Endodermal cell (in vitro differentiated cells): ENCODE measurements at regions not wholly inside any gene's neighbourhood (a gene's known extent, or its start where the extent isn't known, plus 50 kb on each side); places are given as distances from the start of the nearest gene placed in this dataset.

Experiments used
- DNase-seq: peaks from one replicate; pipeline ENCODE4 v3.0.0-alpha.2; 2017
- H3K27ac ChIP-seq: 2 replicates; pipeline ENCODE4 v1.5.1; 2013; ENCODE audit warnings: mild to moderate bottlenecking, low read depth, low read length, moderate library complexity
- H3K27me3 ChIP-seq: 2 replicates; pipeline ENCODE4 v1.6.1; 2013; ENCODE audit warnings: mild to moderate bottlenecking, low read length, moderate library complexity; ENCODE audit not compliant: insufficient read depth, control insufficient read depth, poor library complexity, severe bottlenecking
- H3K36me3 ChIP-seq: 2 replicates; pipeline ENCODE4 v1.7.0; 2013; ENCODE audit warnings: mild to moderate bottlenecking, low read length, moderate library complexity; ENCODE audit not compliant: control insufficient read depth, insufficient read depth
- H3K4me1 ChIP-seq: one replicate; pipeline ENCODE4 v1.7.0; 2013; ENCODE audit warnings: low read length; ENCODE audit not compliant: control insufficient read depth, insufficient read depth
- H3K4me3 ChIP-seq: 2 replicates; pipeline ENCODE4 v1.5.1; 2013; ENCODE audit warnings: mild to moderate bottlenecking, low read length, moderate library complexity
- H3K9ac ChIP-seq: 2 replicates; pipeline ENCODE4 v1.6.1; 2013; ENCODE audit warnings: mild to moderate bottlenecking, low read length, moderate library complexity; ENCODE audit not compliant: poor library complexity, severe bottlenecking; ENCODE audit errors: extremely low read depth
- H3K9me3 ChIP-seq: 2 replicates; pipeline ENCODE4 v1.6.1; 2013; ENCODE audit warnings: mild to moderate bottlenecking, low read length, moderate library complexity; ENCODE audit not compliant: control insufficient read depth
- H3K27ac Mint-ChIP-seq: 2 replicates; pipeline ENCODE4 v1.8.0; 2020; ENCODE audit warnings: mixed read lengths
- H3K27me3 Mint-ChIP-seq: 2 replicates; pipeline ENCODE4 v1.8.0; 2021; ENCODE audit warnings: mild to moderate bottlenecking, mixed read lengths; ENCODE audit not compliant: insufficient read depth
- H3K36me3 Mint-ChIP-seq: 2 replicates; pipeline ENCODE4 v1.8.0; 2020; ENCODE audit warnings: low read depth, mixed read lengths
- H3K4me1 Mint-ChIP-seq: 2 replicates; pipeline ENCODE4 v1.8.0; 2020; ENCODE audit warnings: mixed read lengths
- H3K4me3 Mint-ChIP-seq: 2 replicates; pipeline ENCODE4 v1.8.0; 2020; ENCODE audit warnings: mild to moderate bottlenecking, moderate library complexity, mixed read lengths
- H3K9me3 Mint-ChIP-seq: 2 replicates; pipeline ENCODE4 v1.8.0; 2020; ENCODE audit warnings: mild to moderate bottlenecking, mixed read lengths
- CTCF ChIP-seq: fragments of 200-600 bp; sonication (generic); conservative IDR thresholded peaks from 2 replicates; pipeline ENCODE4 v1.5.0; 2021; ENCODE audit warnings: antibody characterized with exemption, mild to moderate bottlenecking
- WGBS, 2 experiments: methylation state at CpG; one replicate each; pipeline versions ENCODE4 v1.1.5 to v1.1.7; 2013; ENCODE audit warnings: missing lambda C conversion rate in 2 of 2, mixed read lengths in 1 of 2; ENCODE audit not compliant: insufficient coverage in 1 of 2, insufficient read length in 1 of 2; 5-methylcytosine and 5-hydroxymethylcytosine counted together

GRCh38 chr4:173878701-173879100 is 348.7 kb upstream of the HAND2 start:
- H3K27me3 ChIP-seq, result no peaks in the 10 kb centered on the region
- H3K9me3 Mint-ChIP-seq, result no peaks in the 10 kb centered on the region
- H3K27me3 Mint-ChIP-seq, result no peaks in the 10 kb centered on the region
- no peak for TF ChIP-seq CTCF
- H3K4me3 Mint-ChIP-seq, result no peak overlapping the region
- peaks cover 20% of the 10 kb centered on the region for H3K4me1 Mint-ChIP-seq
- peak; percentile 52 for DNase-seq
- no peak overlapping the region for H3K4me3 ChIP-seq
- no peaks in the 10 kb centered on the region for H3K9me3 ChIP-seq
- H3K27ac ChIP-seq, result no peak overlapping the region
- H3K9ac ChIP-seq, result no peak overlapping the region
- H3K27ac Mint-ChIP-seq, result no peak overlapping the region
- no peaks in the 10 kb centered on the region for H3K36me3 ChIP-seq
- peaks cover 8% of the 10 kb centered on the region for H3K4me1 ChIP-seq
- H3K36me3 Mint-ChIP-seq, result no peaks in the 10 kb centered on the region
- WGBS, 2 experiments, result 65 to 73% methylated on average over 3 to 5 of the region's 5 CpGs

DNA sequence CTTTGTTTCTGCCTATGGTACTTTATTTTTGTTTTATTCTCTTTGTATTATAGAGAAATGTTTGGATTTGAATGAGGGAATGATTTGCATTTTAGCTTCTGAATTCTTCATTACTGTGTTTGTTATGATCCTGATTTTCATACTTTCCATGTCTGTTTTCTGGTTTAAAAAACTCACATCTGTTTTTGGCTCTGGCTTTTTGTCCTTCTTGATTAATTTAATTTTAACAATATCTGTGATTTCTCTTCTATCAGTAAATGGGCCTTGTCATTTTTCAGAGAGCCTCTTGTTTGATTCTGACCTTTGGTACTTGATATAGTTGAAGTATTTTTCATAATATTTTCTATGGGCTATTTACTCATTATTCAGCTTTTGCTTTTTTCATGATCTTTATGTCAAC is 341.6 kb upstream of the HAND2 start:
- DNase-seq, result no peak
- no peak overlapping the region for H3K4me3 Mint-ChIP-seq
- Histone ChIP-seq H3K4me3 (no peak overlapping the region), H3K27ac (no peak overlapping the region), H3K9me3 (no peaks in the 10 kb centered on the region), H3K27me3 (no peaks in the 10 kb centered on the region), H3K4me1 (no peaks in the 10 kb centered on the region), H3K9ac (no peak overlapping the region), H3K36me3 (no peaks in the 10 kb centered on the region)
- H3K9me3 Mint-ChIP-seq, result no peaks in the 10 kb centered on the region
- H3K4me1 Mint-ChIP-seq, result no peaks in the 10 kb centered on the region
- no peaks in the 10 kb centered on the region for H3K36me3 Mint-ChIP-seq
- H3K27me3 Mint-ChIP-seq, result peaks cover 2% of the 10 kb centered on the region
- H3K27ac Mint-ChIP-seq, result no peak overlapping the region
- no peak for TF ChIP-seq CTCF

GRCh38 chr4:173866322-173867026 is 336.4 kb upstream of the HAND2 start:
- TF ChIP-seq CTCF, result no peak
- H3K27me3 Mint-ChIP-seq, result peaks cover 2% of the 10 kb centered on the region
- H3K9me3 Mint-ChIP-seq, result peaks cover 17% of the 10 kb centered on the region
- H3K27ac ChIP-seq, result no peak overlapping the region
- 90 to 96% methylated on average over 2 to 3 of the region's 3 CpGs for WGBS, 2 experiments
- no peak overlapping the region for H3K4me3 ChIP-seq
- no peaks in the 10 kb centered on the region for H3K4me1 ChIP-seq
- no peaks in the 10 kb centered on the region for H3K36me3 Mint-ChIP-seq
- peaks cover 11% of the 10 kb centered on the region for H3K9me3 ChIP-seq
- H3K4me3 Mint-ChIP-seq, result no peak overlapping the region
- no peak overlapping the region for H3K9ac ChIP-seq
- no peak for DNase-seq
- no peak overlapping the region for H3K27ac Mint-ChIP-seq
- H3K27me3 ChIP-seq, result no peaks in the 10 kb centered on the region
- no peaks in the 10 kb centered on the region for H3K36me3 ChIP-seq
- no peaks in the 10 kb centered on the region for H3K4me1 Mint-ChIP-seq
